HCT116 (cell line): ENCODE measurements at regions not wholly inside any gene's neighbourhood (a gene's known extent, or its start where the extent isn't known, plus 50 kb on each side); places are given as distances from the start of the nearest gene placed in this dataset.

Experiments
- ATAC-seq: fragments of 200-7000 bp; cut with Tn5 transposase; 2 replicates; pipeline ENCODE4 v1.9.1; 2020; ENCODE audit warnings: mild to moderate bottlenecking, moderate library complexity
- BruUV-seq: library from RNA; stranded (reverse); fragments of 400-500 nt; replicated peaks from 2 replicates; lab custom pipeline; 2021; lab: Mats Ljungman, UMichigan
- CTCF ChIA-PET: fragments of 300-600 bp; sonication (Branson Sonifier 250); formaldehyde crosslinking; loops from one replicate; lab custom pipeline; 2021; ENCODE audit warnings: antibody characterized with exemption; lab: Charles Lee
- POLR2A ChIA-PET: fragments of 300-600, 350-600 bp; sonication (Branson Sonifier 250); formaldehyde crosslinking; loops from one replicate; lab custom pipeline; 2021; ENCODE audit warnings: antibody characterized with exemption; lab: Charles Lee
- RAD21 ChIA-PET, 2 experiments: fragments of 300-600 bp; sonication (Branson Sonifier 250); formaldehyde crosslinking; loops; one replicate each; lab custom pipeline; 2023; ENCODE audit warnings: low total read pairs in 2 of 2; ENCODE audit not compliant: uncharacterized antibody in 2 of 2, unreplicated experiment in 2 of 2, low non-redundant PET in 1 of 2; lab: Charles Lee
- DNase-seq: peaks from one replicate; pipeline ENCODE4 v3.0.0-alpha.2; 2010; ENCODE audit warnings: low read depth, low spot score
- H2AFZ ChIP-seq: fragments of 200-600 bp; shearing (Covaris generic), sonication (generic); 2 replicates; pipeline ENCODE4 v1.6.1; 2017; ENCODE audit warnings: low read depth, mixed run types, mixed read lengths, antibody characterized with exemption, low read length; ENCODE audit not compliant: poor library complexity, severe bottlenecking
- H3K27ac ChIP-seq: 2 replicates; pipeline ENCODE4 v1.5.1; 2012; ENCODE audit warnings: low read depth, low read length
- H3K27me3 ChIP-seq: fragments of 200-600 bp; sonication (generic); 2 replicates; pipeline ENCODE4 v1.6.1; 2016; ENCODE audit warnings: mixed run types, low read length, mixed read lengths; ENCODE audit not compliant: insufficient read depth
- H3K36me3 ChIP-seq, 2 experiments: fragments of 200-500 bp in 1 of 2; fragments of 200-600 bp in 1 of 2; sonication (Bioruptor generic) in 1 of 2; sonication (generic) in 1 of 2; 2 replicates each; pipeline versions ENCODE4 v1.5.1 to v1.6.1; 2014 to 2016; ENCODE audit warnings: low read length in 2 of 2, inconsistent platforms in 1 of 2, mixed read lengths in 1 of 2, mixed run types in 1 of 2; ENCODE audit not compliant: insufficient read depth in 2 of 2, control insufficient read depth in 1 of 2
- H3K4me1 ChIP-seq, 2 experiments: fragments of 200-600 bp in 1 of 2; sonication (generic) in 1 of 2; 2 replicates each; pipeline versions ENCODE4 v1.5.1 to v1.6.1; 2012 to 2017; ENCODE audit warnings: low read length in 2 of 2, inconsistent platforms in 1 of 2, mild to moderate bottlenecking in 1 of 2, mixed read lengths in 1 of 2, mixed run types in 1 of 2, moderate library complexity in 1 of 2; ENCODE audit not compliant: insufficient read depth in 2 of 2, control insufficient read depth in 1 of 2
- H3K4me2 ChIP-seq: fragments of 200-600 bp; sonication (generic); 2 replicates; pipeline ENCODE4 v1.6.1; 2017; ENCODE audit warnings: mixed run types, low read length, mixed read lengths
- H3K4me3 ChIP-seq, 2 experiments: fragments of 200-600 bp in 1 of 2; sonication (generic) in 1 of 2; replicated peaks in 1 of 2; 2 replicates each; pipeline ENCODE4 v1.5.1; 2011 to 2016; ENCODE audit warnings: low read length in 2 of 2, control low read depth in 1 of 2, low read depth in 1 of 2, mild to moderate bottlenecking in 1 of 2, mixed read lengths in 1 of 2, mixed run types in 1 of 2
- H3K79me2 ChIP-seq: fragments of 200-600 bp; sonication (generic); 2 replicates; pipeline ENCODE4 v1.6.1; 2017; ENCODE audit warnings: mild to moderate bottlenecking, mixed run types, low read length, moderate library complexity, mixed read lengths; ENCODE audit not compliant: insufficient read depth
- H3K9ac ChIP-seq: fragments of 200-600 bp; sonication (generic); 2 replicates; pipeline ENCODE4 v1.6.1; 2016; ENCODE audit warnings: low read length, mixed read lengths
- H3K9me2 ChIP-seq: fragments of 200-600 bp; sonication (generic), shearing (Covaris generic); 2 replicates; pipeline ENCODE4 v1.6.1; 2017; ENCODE audit warnings: mixed run types, mild to moderate bottlenecking, moderate library complexity; ENCODE audit not compliant: insufficient read depth
- H3K9me3 ChIP-seq, 2 experiments: fragments of 200-500 bp in 1 of 2; fragments of 200-600 bp in 1 of 2; sonication (Bioruptor generic) in 1 of 2; sonication (generic) in 1 of 2; 2 replicates each; pipeline ENCODE4 v1.6.1; 2014 to 2017; ENCODE audit warnings: low read length in 2 of 2, mixed read lengths in 2 of 2, inconsistent platforms in 1 of 2, low read depth in 1 of 2, mild to moderate bottlenecking in 1 of 2, mixed run types in 1 of 2, moderate library complexity in 1 of 2; ENCODE audit not compliant: control insufficient read depth in 1 of 2, insufficient read depth in 1 of 2
- H4K20me1 ChIP-seq: fragments of 200-600 bp; sonication (generic), shearing (Covaris generic); 2 replicates; pipeline ENCODE4 v1.6.1; 2017; ENCODE audit warnings: mixed run types, mild to moderate bottlenecking, moderate library complexity; ENCODE audit not compliant: insufficient read depth
- EGR1 ChIP-seq: IDR thresholded peaks from 2 replicates; pipeline ENCODE4 v1.6.1; 2012; ENCODE audit warnings: low read depth
- EZH2 ChIP-seq: fragments of 200-600 bp; sonication (generic); IDR thresholded peaks from 2 replicates; pipeline ENCODE4 v1.6.1; 2017; ENCODE audit warnings: antibody characterized with exemption, mixed run types
- EZH2phosphoT487 ChIP-seq: fragments of 200-600 bp; IDR thresholded peaks from 2 replicates; pipeline ENCODE4 v1.6.1; 2018; ENCODE audit warnings: antibody characterized with exemption, borderline replicate concordance
- FOSL1 ChIP-seq: IDR thresholded peaks from 2 replicates; pipeline ENCODE4 v1.6.1; 2012; ENCODE audit warnings: low read depth
- POLR2AphosphoS5 ChIP-seq: IDR thresholded peaks from 2 replicates; pipeline ENCODE4 v1.6.1; 2011; ENCODE audit warnings: mild to moderate bottlenecking, low read depth, low read length, moderate library complexity
- REST ChIP-seq: IDR thresholded peaks from 2 replicates; pipeline ENCODE4 v1.6.1; 2012; ENCODE audit warnings: low read depth
- SP1 ChIP-seq: IDR thresholded peaks from 2 replicates; pipeline ENCODE4 v1.6.1; 2012; ENCODE audit warnings: low read depth
- ZBTB33 ChIP-seq: IDR thresholded peaks from 2 replicates; pipeline ENCODE4 v1.6.1; 2011; ENCODE audit warnings: mild to moderate bottlenecking, low read length, moderate library complexity; ENCODE audit not compliant: insufficient replicate concordance; ENCODE audit errors: extremely low read depth
- ZNF274 ChIP-seq: fragments of 200-500 bp; sonication (Bioruptor generic); IDR thresholded peaks from 2 replicates; pipeline ENCODE4 v1.6.1; 2014; ENCODE audit warnings: mild to moderate bottlenecking, low read depth, low read length, inconsistent platforms
- intact Hi-C: fragments of 100-400 bp; cut with micrococcal nuclease; formaldehyde crosslinking; loops from 2 replicates; pipeline ENCODE4 v1.10.0; 2022

- TF ChIP-seq ZBTB33 (no peak), ZNF274 (no peak), POLR2AphosphoS5 (no peak), FOSL1 (no peak), SP1 (no peak), EGR1 (no peak)
These were observed 103.4 kb downstream of the SAMD9 start (continued) for GRCh38 chr7:93014410-93014809.

- no peaks in the 10 kb centered on the region for H3K79me2 ChIP-seq
- CTCF ChIA-PET: no interaction called here
- no peak overlapping the region for H3K9ac ChIP-seq
- no peak overlapping the region for H3K27ac ChIP-seq
- H3K36me3 ChIP-seq: no peaks in the 10 kb centered on the region
- no peaks in the 10 kb centered on the region for H3K9me3 ChIP-seq
- no peaks in the 10 kb centered on the region for H4K20me1 ChIP-seq
- no peaks in the 10 kb centered on the region for H3K9me2 ChIP-seq
- H3K4me2 ChIP-seq: no peak overlapping the region
- RAD21 ChIA-PET: no interaction called here
- H3K4me1 ChIP-seq: no peaks in the 10 kb centered on the region
- TF ChIP-seq EZH2phosphoT487 (no peak), FOSL1 (no peak), REST (no peak), EZH2 (no peak)
- no TSS peak for BruUV-seq
- POLR2A ChIA-PET: no interaction called here
- DNase-seq (no peak), ATAC-seq (no peak)
- no peaks in the 10 kb centered on the region for H3K27me3 ChIP-seq
- intact Hi-C loops: no loop called here
- H3K4me3 ChIP-seq: no peak overlapping the region
- H2AFZ ChIP-seq: no peak overlapping the region
These were observed 104.2 kb downstream of the SAMD9 start for GRCh38 chr7:93013446-93014061.
